CD4-positive, alpha-beta memory T cell (primary cell): ENCODE measurements at regions not wholly inside any gene's neighbourhood (a gene's known extent, or its start where the extent isn't known, plus 50 kb on each side); places are given as distances from the start of the nearest gene placed in this dataset.

Experiments
- CTCF ChIA-PET: fragments of 350-600 bp; sonication (Branson Sonifier 250); formaldehyde crosslinking; loops from one replicate; lab custom pipeline; 2021; ENCODE audit warnings: inconsistent platforms; ENCODE audit not compliant: partially characterized antibody; lab: Charles Lee
- POLR2A ChIA-PET: fragments of 350-600 bp; sonication (Branson Sonifier 250); formaldehyde crosslinking; loops from one replicate; lab custom pipeline; 2021; ENCODE audit not compliant: partially characterized antibody; lab: Charles Lee
- DNase-seq, 5 donors: peaks; one replicate each; pipeline versions ENCODE4 v3.0.0 to v3.0.0-alpha.2; 2020 to 2022; ENCODE audit warnings: mixed read lengths in 1 of 5
- H3K27ac ChIP-seq: one replicate; pipeline ENCODE4 v1.7.0; 2013; ENCODE audit warnings: low read depth, low read length
- H3K27me3 ChIP-seq: 2 replicates; pipeline ENCODE4 v1.7.0; 2013; ENCODE audit warnings: mild to moderate bottlenecking, low read length, moderate library complexity; ENCODE audit not compliant: insufficient read depth
- H3K36me3 ChIP-seq: 2 replicates; pipeline ENCODE4 v1.7.0; 2013; ENCODE audit warnings: mild to moderate bottlenecking, low read length, moderate library complexity; ENCODE audit not compliant: insufficient read depth
- H3K4me1 ChIP-seq: 2 replicates; pipeline ENCODE4 v1.7.0; 2013; ENCODE audit warnings: mild to moderate bottlenecking, low read length, moderate library complexity; ENCODE audit not compliant: insufficient read depth
- H3K4me3 ChIP-seq, 2 donors: one replicate each; pipeline ENCODE4 v1.7.0; 2013; ENCODE audit warnings: low read length in 2 of 2, mild to moderate bottlenecking in 1 of 2
- H3K9me3 ChIP-seq, 2 donors: one replicate each; pipeline ENCODE4 v1.7.0; 2013; ENCODE audit warnings: low read length in 2 of 2, control low read depth in 1 of 2; ENCODE audit not compliant: control insufficient read depth in 1 of 2
- H3K27ac Mint-ChIP-seq, 7 donors: one replicate each; pipeline ENCODE4 v1.8.0; 2020 to 2021; ENCODE audit warnings: mixed read lengths in 7 of 7, mild to moderate bottlenecking in 6 of 7, inconsistent platforms in 3 of 7, moderate library complexity in 3 of 7
- H3K27me3 Mint-ChIP-seq, 2 donors: one replicate each; pipeline ENCODE4 v1.8.0; 2020 to 2021; ENCODE audit warnings: mixed read lengths in 2 of 2
- H3K36me3 Mint-ChIP-seq, 2 donors: one replicate each; pipeline ENCODE4 v1.8.0; 2020 to 2021; ENCODE audit warnings: mixed read lengths in 2 of 2, inconsistent platforms in 1 of 2, mild to moderate bottlenecking in 1 of 2
- H3K4me1 Mint-ChIP-seq, 4 donors: one replicate each; pipeline ENCODE4 v1.8.0; 2020 to 2021; ENCODE audit warnings: mixed read lengths in 4 of 4, mild to moderate bottlenecking in 1 of 4
- H3K4me3 Mint-ChIP-seq, 8 donors: one replicate each; pipeline ENCODE4 v1.8.0; 2020 to 2021; ENCODE audit warnings: mixed read lengths in 8 of 8, mild to moderate bottlenecking in 7 of 8, moderate library complexity in 6 of 8, inconsistent platforms in 3 of 8
- H3K9me3 Mint-ChIP-seq, 8 donors: one replicate each; pipeline ENCODE4 v1.8.0; 2020 to 2021; ENCODE audit warnings: mixed read lengths in 8 of 8, mild to moderate bottlenecking in 5 of 8, inconsistent platforms in 3 of 8, moderate library complexity in 1 of 8
- intact Hi-C: fragments of 100-400 bp; cut with micrococcal nuclease; formaldehyde crosslinking; loops from one replicate; pipeline ENCODE4 v1.15.1; 2023

DNA sequence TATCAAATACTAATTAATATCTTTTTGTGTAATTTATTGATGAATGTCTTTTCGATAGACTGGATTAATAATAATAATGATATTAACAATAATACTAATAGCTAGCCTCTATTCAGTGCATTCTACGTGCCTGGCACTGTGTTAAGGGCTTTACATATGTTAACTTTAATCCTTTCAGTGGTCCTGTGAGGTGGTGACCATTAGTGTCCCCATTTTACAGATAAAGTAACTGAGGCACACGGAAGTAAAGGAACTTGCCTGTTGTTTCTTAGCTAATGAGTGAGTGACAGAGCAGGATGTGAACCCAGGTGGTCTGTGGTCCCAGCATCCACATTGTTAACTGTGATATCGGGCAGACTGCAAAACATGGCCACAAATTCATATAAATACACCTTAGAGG is 335.7 kb upstream of the PROX1 start:
- H3K4me1 Mint-ChIP-seq: no peaks in the 10 kb centered on the region
- POLR2A ChIA-PET: no interaction called here
- Histone ChIP-seq H3K27me3 (no peaks in the 10 kb centered on the region), H3K27ac (no peak overlapping the region), H3K4me1 (no peaks in the 10 kb centered on the region), H3K36me3 (no peaks in the 10 kb centered on the region), H3K4me3 (no peak overlapping the region), H3K9me3 (no peaks in the 10 kb centered on the region)
- CTCF ChIA-PET: no interaction called here
- peaks cover 3 to 7% of the 10 kb centered on the region in 2 donors for H3K27me3 Mint-ChIP-seq
- H3K9me3 Mint-ChIP-seq: peaks cover 0 to 4% (median 0%) of the 10 kb centered on the region in 8 donors
- intact Hi-C loops: no loop called here
- H3K4me3 Mint-ChIP-seq: no peak overlapping the region
- no peak for DNase-seq
- no peaks in the 10 kb centered on the region for H3K36me3 Mint-ChIP-seq
- H3K27ac Mint-ChIP-seq: no peak overlapping the region

DNA sequence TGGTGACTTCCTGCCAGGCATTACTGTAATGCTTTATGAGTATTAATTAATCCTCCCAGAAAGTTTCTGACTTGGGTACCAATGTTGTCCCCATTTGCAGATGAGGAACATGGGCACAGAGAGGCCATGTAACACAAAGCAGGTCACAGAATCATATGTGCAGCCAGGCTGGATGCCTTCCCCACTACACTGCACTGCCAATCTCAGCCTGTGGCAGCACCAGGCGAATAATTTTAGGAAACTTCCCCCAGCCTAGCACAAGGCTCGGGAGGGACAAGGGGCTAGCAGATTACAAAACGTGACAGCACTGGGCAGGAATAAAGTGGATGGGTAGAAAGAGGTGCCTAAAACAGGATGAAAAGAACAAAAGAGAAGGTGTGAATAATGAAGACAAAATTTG is 331.7 kb upstream of the PROX1 start:
- no peak for DNase-seq
- Histone ChIP-seq H3K4me1 (no peaks in the 10 kb centered on the region), H3K4me3 (no peak overlapping the region), H3K27ac (no peak overlapping the region), H3K9me3 (no peaks in the 10 kb centered on the region), H3K36me3 (no peaks in the 10 kb centered on the region), H3K27me3 (no peaks in the 10 kb centered on the region)
- intact Hi-C loops: no loop called here
- ChIA-PET POLR2A (no interaction called here), CTCF (interaction anchor here (1.4 kb wide), 1 partner anchor 10 kb away, joined by 3 read pairs; no protein-coding TSS in a partner anchor)
- no peaks in the 10 kb centered on the region for H3K4me1 Mint-ChIP-seq
- no peaks in the 10 kb centered on the region for H3K9me3 Mint-ChIP-seq
- H3K4me3 Mint-ChIP-seq: no peak overlapping the region
- H3K27me3 Mint-ChIP-seq: peaks cover under 1 to 3% of the 10 kb centered on the region in 2 donors
- no peak overlapping the region for H3K27ac Mint-ChIP-seq
- no peaks in the 10 kb centered on the region for H3K36me3 Mint-ChIP-seq

DNA sequence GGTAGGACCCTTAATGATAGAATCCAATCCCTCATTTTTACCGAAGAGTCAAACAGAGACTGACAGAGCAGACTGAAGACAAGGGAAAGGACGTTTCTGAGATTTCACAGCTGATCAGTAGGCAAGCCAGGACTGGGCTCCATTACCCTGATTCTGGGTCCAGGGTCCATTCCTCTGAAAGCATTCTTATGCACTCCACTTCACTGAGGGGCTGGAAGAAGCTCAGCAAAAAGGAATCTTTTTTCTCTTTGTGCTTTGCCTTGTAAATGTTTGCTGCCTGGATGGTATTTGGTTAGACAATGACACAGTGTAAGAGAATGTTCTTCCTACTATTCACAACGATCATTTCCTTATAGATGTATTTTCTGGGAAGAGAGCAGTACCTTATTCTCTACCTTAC is 331.3 kb upstream of the PROX1 start:
- no peak for DNase-seq
- Mint-ChIP-seq H3K4me3 (no peak overlapping the region), H3K9me3 (no peaks in the 10 kb centered on the region), H3K27ac (no peak overlapping the region), H3K4me1 (no peaks in the 10 kb centered on the region), H3K36me3 (no peaks in the 10 kb centered on the region), H3K27me3 (peaks cover 0 to 3% of the 10 kb centered on the region in 2 donors)
- Histone ChIP-seq H3K27ac (no peak overlapping the region), H3K36me3 (no peaks in the 10 kb centered on the region), H3K27me3 (no peaks in the 10 kb centered on the region), H3K4me1 (no peaks in the 10 kb centered on the region), H3K4me3 (no peak overlapping the region), H3K9me3 (no peaks in the 10 kb centered on the region)
- ChIA-PET CTCF (interaction anchor here (1.4 kb wide), 1 partner anchor 10 kb away, joined by 3 read pairs; no protein-coding TSS in a partner anchor), POLR2A (no interaction called here)
- intact Hi-C loops: no loop called here

DNA sequence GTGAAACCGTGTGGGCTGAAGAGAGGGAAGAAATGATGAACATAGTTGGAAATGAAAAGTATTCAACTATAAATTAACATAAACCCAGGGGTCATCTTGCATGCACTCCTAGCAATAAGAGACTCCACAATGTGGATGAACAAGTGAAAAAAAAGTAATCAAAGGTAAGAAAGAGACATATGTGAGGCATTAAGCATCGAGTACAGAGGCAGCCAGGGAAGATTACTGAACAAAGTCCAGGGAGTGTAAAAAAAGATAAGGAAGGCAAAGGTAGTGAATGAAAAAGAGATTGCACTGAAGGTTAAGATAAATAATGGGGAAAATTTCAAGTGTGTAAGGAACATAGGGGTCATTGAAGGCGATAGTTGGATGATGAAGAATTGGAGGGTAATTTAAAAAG is 330.8 kb upstream of the PROX1 start:
- H3K36me3 Mint-ChIP-seq: no peaks in the 10 kb centered on the region
- H3K4me3 Mint-ChIP-seq: no peak overlapping the region
- intact Hi-C loops: no loop called here
- H3K27me3 Mint-ChIP-seq: peaks cover 0 to 3% of the 10 kb centered on the region in 2 donors
- ChIA-PET CTCF (interaction anchor here (1.4 kb wide), 1 partner anchor 9 kb away, joined by 3 read pairs; no protein-coding TSS in a partner anchor), POLR2A (no interaction called here)
- Histone ChIP-seq H3K4me1 (no peaks in the 10 kb centered on the region), H3K36me3 (no peaks in the 10 kb centered on the region), H3K27me3 (no peaks in the 10 kb centered on the region), H3K9me3 (no peaks in the 10 kb centered on the region), H3K4me3 (no peak overlapping the region), H3K27ac (no peak overlapping the region)
- no peaks in the 10 kb centered on the region for H3K4me1 Mint-ChIP-seq
- no peak overlapping the region for H3K27ac Mint-ChIP-seq
- no peaks in the 10 kb centered on the region for H3K9me3 Mint-ChIP-seq
- no peak for DNase-seq

DNA sequence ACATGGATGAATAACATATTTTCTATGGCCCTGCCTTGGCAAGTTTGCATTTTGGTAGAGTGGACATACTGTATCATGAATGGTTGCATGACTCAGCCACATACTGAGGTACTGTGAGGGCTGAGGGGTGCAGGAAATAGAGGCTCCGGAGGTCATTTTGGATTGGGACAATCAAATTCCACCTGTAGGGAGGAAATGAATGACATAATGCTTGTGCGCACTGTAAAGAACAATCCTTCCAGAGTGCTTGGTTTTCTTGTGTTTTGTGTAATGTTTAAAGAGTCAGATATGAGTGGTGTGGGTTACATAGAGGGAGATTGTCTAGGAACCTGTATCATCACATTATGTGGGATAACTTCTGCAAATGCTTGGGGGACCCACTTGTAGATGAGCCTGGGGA is 329.9 kb upstream of the PROX1 start:
- no peaks in the 10 kb centered on the region for H3K4me1 ChIP-seq
- H3K27ac ChIP-seq: no peak overlapping the region
- H3K27ac Mint-ChIP-seq: no peak overlapping the region
- no peaks in the 10 kb centered on the region for H3K36me3 Mint-ChIP-seq
- no peaks in the 10 kb centered on the region for H3K9me3 ChIP-seq
- H3K9me3 Mint-ChIP-seq: peaks cover 0 to 2% (median 0%) of the 10 kb centered on the region in 8 donors
- peaks cover 0 to 3% of the 10 kb centered on the region in 2 donors for H3K27me3 Mint-ChIP-seq
- H3K27me3 ChIP-seq: no peaks in the 10 kb centered on the region
- H3K4me3 ChIP-seq: no peak overlapping the region
- H3K36me3 ChIP-seq: no peaks in the 10 kb centered on the region
- ChIA-PET CTCF (no interaction called here), POLR2A (no interaction called here)
- intact Hi-C loops: no loop called here
- H3K4me3 Mint-ChIP-seq: no peak overlapping the region
- no peaks in the 10 kb centered on the region for H3K4me1 Mint-ChIP-seq
- no peak for DNase-seq

DNA sequence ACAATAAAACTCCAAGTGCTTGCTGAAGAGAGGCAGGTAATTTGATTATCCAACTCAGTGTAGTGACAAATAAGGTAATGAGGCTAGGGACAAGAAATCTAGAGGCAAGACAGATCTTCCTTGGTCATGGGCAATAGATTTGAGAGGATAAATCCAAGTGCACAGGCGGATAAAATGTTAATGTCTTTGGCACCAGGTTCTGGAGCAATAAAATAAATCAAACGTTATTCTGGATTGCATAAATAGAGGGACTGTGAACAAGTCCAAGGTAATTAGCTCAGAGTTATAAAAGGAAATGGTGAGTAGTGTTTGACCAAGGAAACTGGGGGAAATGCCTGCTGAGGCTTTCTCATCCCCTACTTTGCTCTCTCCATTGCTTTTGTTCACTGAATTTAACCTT is 329.3 kb upstream of the PROX1 start:
- POLR2A ChIA-PET: no interaction called here
- Mint-ChIP-seq H3K4me3 (no peak overlapping the region), H3K27me3 (peaks cover 0 to 3% of the 10 kb centered on the region in 2 donors), H3K4me1 (no peaks in the 10 kb centered on the region), H3K36me3 (no peaks in the 10 kb centered on the region), H3K9me3 (peaks cover 0 to 2% (median 0%) of the 10 kb centered on the region in 8 donors), H3K27ac (no peak overlapping the region)
- H3K9me3 ChIP-seq: no peaks in the 10 kb centered on the region
- H3K4me3 ChIP-seq: no peak overlapping the region
- DNase-seq: no peak
- no peaks in the 10 kb centered on the region for H3K36me3 ChIP-seq
- no peaks in the 10 kb centered on the region for H3K4me1 ChIP-seq
- CTCF ChIA-PET: no interaction called here
- intact Hi-C loops: no loop called here
- H3K27me3 ChIP-seq: no peaks in the 10 kb centered on the region
- H3K27ac ChIP-seq: no peak overlapping the region

DNA sequence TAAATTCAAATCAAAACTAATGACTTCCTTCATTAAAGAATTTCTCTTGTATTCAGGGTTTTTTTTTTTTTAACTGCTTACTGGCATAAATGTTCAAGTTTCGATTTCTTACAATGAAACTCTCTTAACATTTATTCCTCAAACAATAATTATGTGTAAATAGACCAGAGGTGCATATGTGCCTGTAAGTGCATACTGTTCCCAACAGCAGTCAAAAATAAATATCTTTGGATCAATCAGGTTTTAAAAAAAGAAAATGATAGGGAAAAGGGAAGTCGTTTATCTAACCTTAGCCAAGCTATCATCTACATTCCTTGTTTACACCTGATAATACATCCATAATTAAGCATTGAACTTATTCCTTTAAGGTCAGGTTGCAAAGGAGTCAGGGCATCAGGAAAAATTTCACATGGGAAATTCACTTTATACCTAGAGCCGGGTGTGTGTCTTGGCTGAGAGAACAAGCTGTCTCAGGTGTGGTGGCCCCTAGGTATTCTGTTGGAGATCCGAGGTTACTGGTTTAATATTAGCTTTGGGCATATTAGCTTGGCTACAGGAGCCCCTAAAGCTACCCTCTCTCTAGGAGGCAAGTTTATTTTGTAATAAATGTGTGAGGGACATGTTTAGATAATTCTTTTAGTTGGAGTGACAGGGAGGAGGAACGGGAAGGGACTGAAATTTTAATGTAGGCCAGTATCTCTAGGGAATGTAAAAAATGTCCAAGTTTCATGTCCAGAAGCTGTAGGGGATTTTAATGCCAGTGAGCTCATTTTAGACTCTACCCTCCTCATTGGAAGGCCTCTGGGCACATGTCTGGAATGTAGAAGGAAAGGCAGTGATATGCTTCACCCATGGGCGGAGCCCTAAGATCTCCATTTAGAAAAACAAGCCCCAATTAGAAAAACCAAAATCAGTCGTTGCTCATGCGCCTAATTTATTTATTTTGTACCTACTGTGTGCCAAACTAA is 327.9 kb upstream of the PROX1 start:
- no peaks in the 10 kb centered on the region for H3K9me3 ChIP-seq
- H3K9me3 Mint-ChIP-seq: peaks cover 0 to 2% (median 0%) of the 10 kb centered on the region in 8 donors
- H3K27me3 Mint-ChIP-seq: peaks cover 3% of the 10 kb centered on the region in 2 donors
- H3K36me3 Mint-ChIP-seq: no peaks in the 10 kb centered on the region
- H3K27ac Mint-ChIP-seq: no peak overlapping the region
- H3K4me3 ChIP-seq: no peak overlapping the region
- intact Hi-C loops: no loop called here
- no peaks in the 10 kb centered on the region for H3K4me1 Mint-ChIP-seq
- DNase-seq: no peak
- CTCF ChIA-PET: no interaction called here
- no peaks in the 10 kb centered on the region for H3K36me3 ChIP-seq
- no peak overlapping the region for H3K4me3 Mint-ChIP-seq
- H3K27ac ChIP-seq: no peak overlapping the region
- no peaks in the 10 kb centered on the region for H3K27me3 ChIP-seq
- H3K4me1 ChIP-seq: no peaks in the 10 kb centered on the region
- POLR2A ChIA-PET: no interaction called here
